ENCODE measurements at regions not wholly inside any gene's neighbourhood (a gene's known extent, or its start where the extent isn't known, plus 50 kb on each side); places are given as distances from the start of the nearest gene placed in this dataset.

DNA sequence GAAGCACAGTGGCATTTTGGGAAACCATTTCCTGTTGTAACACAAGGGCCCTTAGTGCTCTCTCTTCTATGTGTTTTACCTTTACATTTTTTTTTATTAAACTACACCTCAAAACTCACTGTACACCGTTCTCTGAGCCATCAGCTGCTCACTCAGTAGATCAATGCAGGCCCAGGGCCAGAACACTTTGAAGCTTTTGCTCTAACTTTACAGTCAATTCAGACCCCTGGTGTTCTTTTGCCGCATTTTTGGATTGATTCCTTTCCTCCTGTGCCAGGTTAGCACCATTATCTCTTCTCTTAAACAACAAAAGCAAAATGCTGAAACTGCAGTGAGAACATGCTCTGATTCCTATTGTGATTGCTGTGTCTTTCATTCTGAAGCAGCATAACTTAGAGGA lies 269.8 kb upstream of the RGMB start:
- TF ChIP-seq CTCF (IDR thresholded peaks at IDR 0.05) (no peak), POLR2AphosphoS5 (IDR thresholded peaks at IDR 0.05) (no peak), POLR2A (IDR thresholded peaks at IDR 0.05) (no peak)
